ENCODE measurements at regions not wholly inside any gene's neighbourhood (a gene's known extent, or its start where the extent isn't known, plus 50 kb on each side); places are given as distances from the start of the nearest gene placed in this dataset.
A peak's percentile ranks its signal among the peaks of the same experiment; 100 is the strongest.

DNA sequence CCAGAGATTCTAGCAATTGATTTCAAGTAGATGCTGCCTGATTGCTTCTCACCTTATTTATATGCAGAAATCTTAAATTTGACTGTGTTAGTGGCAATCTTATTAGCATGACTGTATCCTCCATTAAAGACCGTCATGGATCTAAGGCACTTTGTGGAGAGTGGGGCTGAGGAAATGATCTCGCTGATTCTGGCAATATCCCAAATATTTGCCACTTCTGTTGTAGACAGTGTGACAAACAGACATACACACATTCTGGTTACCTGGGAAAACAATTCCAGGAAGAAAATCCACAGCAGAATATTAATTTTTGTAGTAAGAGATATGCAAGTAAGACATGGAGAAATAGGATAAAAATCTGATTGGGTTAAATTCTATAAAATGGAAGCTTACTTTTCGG is 269.0 kb upstream of the G2E3 start:
- Histone ChIP-seq H3K4me3 (replicated peaks in 1 of 3) (no peak overlapping the region), H3K36me3 (no peaks in the 10 kb centered on the region), H3K27me3 (no peaks in the 10 kb centered on the region), H3K4me1 (peaks cover 0 to 7% of the 10 kb centered on the region in 2 donors), H3K27ac (no peak overlapping the region), H3K9me3 (no peaks in the 10 kb centered on the region)
- intact Hi-C loops (cut with DNase I), result no loop called here
- no peak for DNase-seq
- WGBS, 2 donors, result 58 to 71% methylated on average over 3 of the region's 3 CpGs
- TF ChIP-seq POLR2A (IDR thresholded peaks at IDR 0.05), result no peak
- TF ChIP-seq, protein P1, sequence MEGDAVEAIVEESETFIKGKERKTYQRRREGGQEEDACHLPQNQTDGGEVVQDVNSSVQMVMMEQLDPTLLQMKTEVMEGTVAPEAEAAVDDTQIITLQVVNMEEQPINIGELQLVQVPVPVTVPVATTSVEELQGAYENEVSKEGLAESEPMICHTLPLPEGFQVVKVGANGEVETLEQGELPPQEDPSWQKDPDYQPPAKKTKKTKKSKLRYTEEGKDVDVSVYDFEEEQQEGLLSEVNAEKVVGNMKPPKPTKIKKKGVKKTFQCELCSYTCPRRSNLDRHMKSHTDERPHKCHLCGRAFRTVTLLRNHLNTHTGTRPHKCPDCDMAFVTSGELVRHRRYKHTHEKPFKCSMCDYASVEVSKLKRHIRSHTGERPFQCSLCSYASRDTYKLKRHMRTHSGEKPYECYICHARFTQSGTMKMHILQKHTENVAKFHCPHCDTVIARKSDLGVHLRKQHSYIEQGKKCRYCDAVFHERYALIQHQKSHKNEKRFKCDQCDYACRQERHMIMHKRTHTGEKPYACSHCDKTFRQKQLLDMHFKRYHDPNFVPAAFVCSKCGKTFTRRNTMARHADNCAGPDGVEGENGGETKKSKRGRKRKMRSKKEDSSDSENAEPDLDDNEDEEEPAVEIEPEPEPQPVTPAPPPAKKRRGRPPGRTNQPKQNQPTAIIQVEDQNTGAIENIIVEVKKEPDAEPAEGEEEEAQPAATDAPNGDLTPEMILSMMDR (IDR thresholded peaks at IDR 0.05), result no peak

DNA sequence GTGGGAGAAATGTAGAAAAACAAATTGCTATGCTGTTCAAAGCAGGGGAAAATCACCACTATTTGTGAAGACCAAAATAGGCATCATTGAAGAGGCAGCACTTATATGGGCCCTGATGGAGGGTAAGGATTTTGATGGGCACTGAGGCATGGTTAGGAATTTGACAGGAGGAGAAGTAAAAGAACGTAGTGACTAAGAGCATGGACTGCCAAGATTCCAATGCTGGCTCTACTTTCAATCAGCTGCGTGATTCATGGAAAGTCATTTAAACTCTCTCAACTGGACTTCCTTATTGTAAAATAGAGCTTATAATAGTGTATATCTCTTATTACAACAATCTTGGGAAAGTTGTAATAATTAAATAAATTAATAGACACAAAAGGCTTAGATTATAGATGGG is 267.7 kb upstream of the G2E3 start:
- H3K9me3 ChIP-seq, result no peaks in the 10 kb centered on the region
- no peak for TF ChIP-seq POLR2A (IDR thresholded peaks at IDR 0.05)
- TF ChIP-seq, protein P1 (IDR thresholded peaks at IDR 0.05), result no peak
- peak; percentile 21 to 37 for DNase-seq
- no peak overlapping the region for H3K4me3 ChIP-seq (replicated peaks in 1 of 3)
- no peaks in the 10 kb centered on the region for H3K36me3 ChIP-seq
- 25 to 34% methylated on average over 2 of the region's 2 CpGs for WGBS, 2 donors
- H3K27ac ChIP-seq, result no peak overlapping the region
- no peaks in the 10 kb centered on the region for H3K27me3 ChIP-seq
- H3K4me1 ChIP-seq, result peaks cover 7 to 13% of the 10 kb centered on the region in 2 donors
- intact Hi-C loops (cut with DNase I), result no loop called here

- no peak overlapping the region for H3K27ac ChIP-seq
- no peak overlapping the region for H3K4me3 ChIP-seq (replicated peaks in 1 of 3)
- peaks cover 19 to 21% of the 10 kb centered on the region in 2 donors for H3K4me1 ChIP-seq
- H3K36me3 ChIP-seq, result no peaks in the 10 kb centered on the region
- no peak for TF ChIP-seq POLR2A (IDR thresholded peaks at IDR 0.05)
- TF ChIP-seq, protein P1 (IDR thresholded peaks at IDR 0.05), result no peak
- WGBS, 2 donors, result 83 to 90% methylated on average over 3 of the region's 3 CpGs
- DNase-seq, result no peak
- no peaks in the 10 kb centered on the region for H3K9me3 ChIP-seq
- intact Hi-C loops (cut with DNase I), result no loop called here
- H3K27me3 ChIP-seq, result no peaks in the 10 kb centered on the region
Measured at GRCh38 chr14:30292541-30292940, 266.4 kb upstream of the G2E3 start.

GRCh38 chr14:30295980-30296379 is 263.0 kb upstream of the G2E3 start:
- Histone ChIP-seq H3K36me3 (no peaks in the 10 kb centered on the region), H3K27ac (no peak overlapping the region), H3K4me3 (replicated peaks in 1 of 3) (no peak overlapping the region), H3K27me3 (no peaks in the 10 kb centered on the region), H3K9me3 (no peaks in the 10 kb centered on the region), H3K4me1 (peaks cover 25 to 36% of the 10 kb centered on the region in 2 donors)
- TF ChIP-seq, protein P1 (IDR thresholded peaks at IDR 0.05), result no peak
- TF ChIP-seq POLR2A (IDR thresholded peaks at IDR 0.05), result no peak
- intact Hi-C loops (cut with DNase I), result no loop called here
- peak; percentile 56 to 58 for DNase-seq

GRCh38 chr14:30296931-30297405 is 262.0 kb upstream of the G2E3 start:
- H3K4me1 ChIP-seq, result peaks cover 23 to 36% of the 10 kb centered on the region in 2 donors
- H3K27me3 ChIP-seq, result no peaks in the 10 kb centered on the region
- DNase-seq, result no peak
- no peaks in the 10 kb centered on the region for H3K9me3 ChIP-seq
- H3K36me3 ChIP-seq, result no peaks in the 10 kb centered on the region
- no peak overlapping the region for H3K4me3 ChIP-seq (replicated peaks in 1 of 3)
- intact Hi-C loops (cut with DNase I), result no loop called here
- H3K27ac ChIP-seq, result peak overlapping the region; percentile 69 to 79 (median 76)
- 80 to 91% methylated on average over 11 of the region's 11 CpGs for WGBS, 2 donors
- no peak for TF ChIP-seq POLR2A (IDR thresholded peaks at IDR 0.05)
- TF ChIP-seq, protein P1 (IDR thresholded peaks at IDR 0.05), result no peak
